ENCODE measurements at regions not wholly inside any gene's neighbourhood (a gene's known extent, or its start where the extent isn't known, plus 50 kb on each side); places are given as distances from the start of the nearest gene placed in this dataset.
A peak's percentile ranks its signal among the peaks of the same experiment; 100 is the strongest.

- DNase-seq (ENCODE audit: low read depth): no peak
These were observed 54.3 kb upstream of the CBLB start for GRCh38 chr3:105923140-105923539.

- DNase-seq (ENCODE audit: low read depth): no peak
These were observed 58.9 kb upstream of the CBLB start for GRCh38 chr3:105927741-105928140.

GRCh38 chr3:105930733-105931132 is 61.9 kb upstream of the CBLB start:
- DNase-seq (ENCODE audit: low read depth): no peak

- DNase-seq (ENCODE audit: low read depth): no peak
These were observed 62.7 kb upstream of the CBLB start for GRCh38 chr3:105931500-105931899.

- no peak for DNase-seq (ENCODE audit: low read depth)
These were observed 65.1 kb upstream of the CBLB start for GRCh38 chr3:105933871-105934270.

- peak; percentile 58 for DNase-seq (ENCODE audit: low read depth)
These were observed 69.3 kb upstream of the CBLB start for GRCh38 chr3:105938101-105938500.

GRCh38 chr3:105938806-105939205 is 70.0 kb upstream of the CBLB start:
- DNase-seq (ENCODE audit: low read depth): no peak

GRCh38 chr3:105944276-105944675 is 75.5 kb upstream of the CBLB start:
- no peak for DNase-seq (ENCODE audit: low read depth)

GRCh38 chr3:105944721-105945120 is 75.9 kb upstream of the CBLB start:
- DNase-seq (ENCODE audit: low read depth): peak; percentile 37

GRCh38 chr3:105948101-105948500 is 79.3 kb upstream of the CBLB start:
- no peak for DNase-seq (ENCODE audit: low read depth)

- no peak for DNase-seq (ENCODE audit: low read depth)
These were observed 82.2 kb upstream of the CBLB start for GRCh38 chr3:105950881-105951600.

- DNase-seq (ENCODE audit: low read depth): no peak
These were observed 85.0 kb upstream of the CBLB start for GRCh38 chr3:105953831-105954230.

GRCh38 chr3:105956306-105956705 is 87.5 kb upstream of the CBLB start:
- DNase-seq (ENCODE audit: low read depth): no peak

- DNase-seq (ENCODE audit: low read depth): peak; percentile 67
These were observed 88.9 kb upstream of the CBLB start for GRCh38 chr3:105957722-105958121.

- DNase-seq (ENCODE audit: low read depth): no peak
These were observed 89.6 kb upstream of the CBLB start for GRCh38 chr3:105958237-105959000.

GRCh38 chr3:105959851-105960250 is 91.0 kb upstream of the CBLB start:
- DNase-seq (ENCODE audit: low read depth): no peak

- no peak for DNase-seq (ENCODE audit: low read depth)
These were observed 91.6 kb upstream of the CBLB start for GRCh38 chr3:105960381-105960780.

GRCh38 chr3:105963161-105963560 is 94.3 kb upstream of the CBLB start:
- no peak for DNase-seq (ENCODE audit: low read depth)

GRCh38 chr3:105965384-105965783 is 96.6 kb upstream of the CBLB start:
- DNase-seq (ENCODE audit: low read depth): no peak

GRCh38 chr3:105967117-105967516 is 98.3 kb upstream of the CBLB start:
- peak; percentile 30 for DNase-seq (ENCODE audit: low read depth)

- peak; percentile 81 for DNase-seq (ENCODE audit: low read depth)
These were observed 101.5 kb upstream of the CBLB start for GRCh38 chr3:105970283-105970682.

GRCh38 chr3:105972069-105972468 is 103.3 kb upstream of the CBLB start:
- no peak for DNase-seq (ENCODE audit: low read depth)

- no peak for DNase-seq (ENCODE audit: low read depth)
These were observed 105.6 kb upstream of the CBLB start for GRCh38 chr3:105974381-105974780.

GRCh38 chr3:105976196-105976595 is 107.4 kb upstream of the CBLB start:
- DNase-seq (ENCODE audit: low read depth): no peak
